OCI-LY7 (cell line): ENCODE measurements at regions not wholly inside any gene's neighbourhood (a gene's known extent, or its start where the extent isn't known, plus 50 kb on each side); places are given as distances from the start of the nearest gene placed in this dataset.

Experiments
- EZH2phosphoT487 ChIP-seq: fragments of 200-600 bp; sonication (generic); IDR thresholded peaks from 2 replicates; pipeline ENCODE4 v1.6.1; 2018; ENCODE audit warnings: low read depth, borderline replicate concordance, mild to moderate bottlenecking, mixed run types, antibody characterized with exemption, low read length, moderate library complexity, mixed read lengths
- TF ChIP-seq, protein P1 (sequence below): fragments of 200-600 bp; sonication (generic); conservative IDR thresholded peaks from 2 replicates; pipeline ENCODE4 v1.5.1; 2014; ENCODE audit warnings: mild to moderate bottlenecking, antibody characterized with exemption, low read length, moderate library complexity, mixed read lengths

DNA sequence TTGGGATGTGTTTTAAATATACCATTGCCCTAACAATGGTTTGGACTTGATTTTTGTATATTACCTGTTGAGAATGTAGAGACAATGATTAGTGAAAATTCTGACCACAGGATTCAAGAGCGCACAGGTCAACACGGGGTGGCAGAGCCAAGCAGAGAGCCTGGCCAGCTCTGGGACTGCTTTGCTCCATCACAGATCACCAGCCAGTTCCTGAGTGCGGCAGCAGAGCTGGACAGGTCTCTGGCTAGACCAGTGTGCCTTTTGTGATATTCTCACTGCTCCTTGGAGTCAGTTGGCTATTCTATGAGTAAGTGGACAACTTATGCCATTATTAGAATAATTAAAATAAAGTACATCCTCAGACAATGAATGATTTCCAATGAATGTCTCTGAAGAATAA is 351.2 kb upstream of the ATP10A start:
- TF ChIP-seq, protein P1, sequence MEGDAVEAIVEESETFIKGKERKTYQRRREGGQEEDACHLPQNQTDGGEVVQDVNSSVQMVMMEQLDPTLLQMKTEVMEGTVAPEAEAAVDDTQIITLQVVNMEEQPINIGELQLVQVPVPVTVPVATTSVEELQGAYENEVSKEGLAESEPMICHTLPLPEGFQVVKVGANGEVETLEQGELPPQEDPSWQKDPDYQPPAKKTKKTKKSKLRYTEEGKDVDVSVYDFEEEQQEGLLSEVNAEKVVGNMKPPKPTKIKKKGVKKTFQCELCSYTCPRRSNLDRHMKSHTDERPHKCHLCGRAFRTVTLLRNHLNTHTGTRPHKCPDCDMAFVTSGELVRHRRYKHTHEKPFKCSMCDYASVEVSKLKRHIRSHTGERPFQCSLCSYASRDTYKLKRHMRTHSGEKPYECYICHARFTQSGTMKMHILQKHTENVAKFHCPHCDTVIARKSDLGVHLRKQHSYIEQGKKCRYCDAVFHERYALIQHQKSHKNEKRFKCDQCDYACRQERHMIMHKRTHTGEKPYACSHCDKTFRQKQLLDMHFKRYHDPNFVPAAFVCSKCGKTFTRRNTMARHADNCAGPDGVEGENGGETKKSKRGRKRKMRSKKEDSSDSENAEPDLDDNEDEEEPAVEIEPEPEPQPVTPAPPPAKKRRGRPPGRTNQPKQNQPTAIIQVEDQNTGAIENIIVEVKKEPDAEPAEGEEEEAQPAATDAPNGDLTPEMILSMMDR, result no peak
- TF ChIP-seq EZH2phosphoT487, result no peak
